NCI-H748 treated with DMSO at 0.1 percent for 48 hours (cell line): ENCODE measurements at regions not wholly inside any gene's neighbourhood (a gene's known extent, or its start where the extent isn't known, plus 50 kb on each side); places are given as distances from the start of the nearest gene placed in this dataset.

ENCODE experiments used
- DNase-seq: peaks from one replicate; lab custom pipeline; 2025; lab: John Stamatoyannopoulos, UW

GRCh38 chr13:24050292-24050711 is 110.2 kb upstream of the SPATA13 start:
- DNase-seq: no peak

DNA sequence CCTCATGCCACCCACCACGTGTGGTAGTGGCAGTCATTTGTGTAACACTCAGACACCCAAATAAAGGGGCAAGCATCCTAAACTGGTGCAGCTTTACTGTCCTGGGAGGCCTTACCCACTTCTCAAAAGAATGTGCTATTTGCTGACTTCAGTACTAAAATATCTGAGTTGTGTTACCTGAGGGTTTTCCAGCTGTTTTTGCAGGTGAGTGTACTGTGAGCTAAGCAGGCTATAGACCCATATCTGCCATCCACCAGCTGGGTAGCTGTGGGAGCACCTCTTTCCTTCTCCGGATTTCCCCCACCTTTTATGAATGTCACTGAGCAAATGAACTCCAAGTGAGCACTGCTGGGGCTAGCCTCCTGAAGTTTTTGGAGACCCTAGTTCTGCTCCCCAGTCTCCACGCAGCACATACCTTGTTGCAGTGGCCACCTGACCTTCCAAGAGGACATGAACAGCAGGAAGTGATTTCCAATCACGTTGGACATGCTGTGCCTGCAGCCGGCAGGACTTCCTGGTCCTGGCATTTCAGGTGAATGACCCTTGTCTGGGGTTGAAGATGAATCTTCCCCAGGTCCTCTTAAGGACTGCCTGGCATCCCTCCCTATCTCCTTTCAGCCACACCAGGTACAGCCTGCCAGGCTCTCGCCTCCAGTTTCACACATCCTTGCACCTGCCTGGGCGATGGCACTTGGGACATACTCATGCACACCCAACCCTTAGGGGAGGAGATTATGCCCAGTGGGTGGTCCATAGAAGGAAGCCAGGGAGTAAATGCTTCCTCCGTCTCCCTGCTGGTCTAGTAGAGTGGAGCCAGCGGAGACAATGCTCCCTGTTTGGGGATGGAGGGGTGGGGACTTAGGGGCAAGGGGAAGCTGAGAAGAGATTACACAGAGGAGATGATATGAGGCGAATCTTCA is 109.5 kb upstream of the SPATA13 start:
- DNase-seq: no peak

DNA sequence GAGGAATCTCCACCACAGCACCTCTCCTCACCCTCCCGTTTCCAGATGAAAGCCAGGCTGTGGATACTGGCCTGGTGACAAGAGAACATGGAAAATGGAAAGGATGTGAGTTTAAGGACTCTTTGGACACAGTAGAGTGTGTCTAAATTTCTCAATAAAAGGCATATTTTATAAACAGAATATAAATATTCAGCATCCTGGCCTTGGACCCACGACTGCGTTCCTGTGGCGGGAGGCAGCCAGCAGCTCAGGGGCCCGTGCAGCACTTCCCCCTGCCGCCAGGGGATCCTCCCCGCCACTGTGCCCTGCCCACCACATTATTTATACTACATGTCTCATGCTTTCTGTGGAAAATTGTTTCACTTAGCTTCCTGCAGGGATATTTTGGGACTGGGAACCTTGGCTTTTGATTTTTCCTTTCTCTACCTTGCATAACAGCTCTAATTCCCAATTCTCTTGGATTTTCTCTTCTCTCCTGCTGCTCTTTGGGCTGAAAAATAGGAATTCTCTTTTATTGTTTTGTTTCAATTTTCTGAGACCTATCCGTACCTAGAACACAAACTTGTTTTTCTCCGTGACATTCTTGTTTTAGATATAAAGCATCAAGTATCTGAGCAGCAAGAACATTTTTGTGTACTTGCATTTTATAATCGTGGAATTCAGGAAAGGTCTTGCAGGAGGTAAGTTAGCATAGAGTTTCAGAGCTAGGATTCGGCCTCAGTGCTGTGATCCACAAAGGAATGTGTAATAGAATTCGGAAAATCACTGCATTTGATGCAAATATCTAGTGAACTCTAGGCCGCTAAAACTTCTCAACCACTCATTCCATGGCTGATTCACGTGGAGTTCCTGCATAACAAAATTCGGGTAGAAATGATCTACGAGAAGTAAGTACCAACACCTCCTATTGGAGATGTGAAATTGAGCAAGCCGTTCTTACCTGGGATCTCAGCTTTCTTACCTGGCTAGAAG is 107.7 kb upstream of the SPATA13 start:
- no peak for DNase-seq

DNA sequence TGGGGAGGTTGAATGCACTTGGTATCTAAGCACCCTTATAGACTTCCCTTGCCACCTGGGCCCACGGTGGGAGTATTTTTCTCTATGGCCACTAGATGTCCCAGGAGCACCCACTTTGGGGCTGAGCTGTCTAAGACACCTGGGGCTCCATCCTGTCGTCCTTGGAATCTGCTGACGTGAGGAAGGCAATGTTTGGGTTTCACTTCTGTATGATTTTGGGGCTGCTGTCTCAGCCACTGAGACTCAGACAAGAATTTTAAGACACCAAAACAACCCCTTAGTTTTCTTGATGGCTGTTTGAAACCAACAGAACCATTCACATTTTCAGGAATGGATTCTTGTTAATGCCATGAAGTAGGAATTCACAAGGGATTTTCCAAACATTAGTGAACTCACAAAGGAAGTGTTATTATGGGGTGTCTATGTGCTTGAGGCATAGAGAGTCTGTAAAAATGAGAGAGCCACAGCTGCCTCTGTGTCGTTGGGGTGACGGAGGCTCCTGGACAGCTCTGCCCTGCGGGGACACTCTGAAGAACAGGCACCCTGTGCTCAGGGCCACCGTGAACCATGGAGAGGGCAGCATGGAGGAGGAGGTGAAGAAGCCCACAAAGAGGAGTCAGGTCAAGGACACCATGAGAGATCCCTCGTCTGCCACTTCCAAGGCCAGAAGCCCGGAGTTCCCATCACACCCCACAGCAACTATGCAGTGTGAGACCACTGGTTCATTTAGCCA is 106.8 kb upstream of the SPATA13 start:
- peak; percentile 96 for DNase-seq

GRCh38 chr13:24056616-24057137 is 103.8 kb upstream of the SPATA13 start:
- DNase-seq: no peak

DNA sequence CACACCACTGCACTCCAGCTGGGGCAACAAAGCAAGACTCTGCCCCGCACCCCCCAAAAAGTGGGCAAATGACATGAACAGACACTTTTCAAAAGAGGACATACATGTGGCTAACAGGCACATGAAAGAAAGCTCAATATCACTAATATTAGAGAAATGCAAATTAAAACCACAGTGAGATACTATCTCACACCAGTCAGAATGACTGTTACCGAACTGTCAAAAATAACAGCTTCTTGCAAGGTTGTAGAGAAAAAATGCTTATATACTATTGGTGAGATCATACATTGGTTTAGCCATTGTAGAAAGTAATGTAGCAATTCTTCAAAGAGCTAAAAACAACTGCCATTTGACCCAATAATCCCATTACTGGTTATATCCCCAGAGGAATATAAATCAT is 99.5 kb upstream of the SPATA13 start:
- DNase-seq: no peak

DNA sequence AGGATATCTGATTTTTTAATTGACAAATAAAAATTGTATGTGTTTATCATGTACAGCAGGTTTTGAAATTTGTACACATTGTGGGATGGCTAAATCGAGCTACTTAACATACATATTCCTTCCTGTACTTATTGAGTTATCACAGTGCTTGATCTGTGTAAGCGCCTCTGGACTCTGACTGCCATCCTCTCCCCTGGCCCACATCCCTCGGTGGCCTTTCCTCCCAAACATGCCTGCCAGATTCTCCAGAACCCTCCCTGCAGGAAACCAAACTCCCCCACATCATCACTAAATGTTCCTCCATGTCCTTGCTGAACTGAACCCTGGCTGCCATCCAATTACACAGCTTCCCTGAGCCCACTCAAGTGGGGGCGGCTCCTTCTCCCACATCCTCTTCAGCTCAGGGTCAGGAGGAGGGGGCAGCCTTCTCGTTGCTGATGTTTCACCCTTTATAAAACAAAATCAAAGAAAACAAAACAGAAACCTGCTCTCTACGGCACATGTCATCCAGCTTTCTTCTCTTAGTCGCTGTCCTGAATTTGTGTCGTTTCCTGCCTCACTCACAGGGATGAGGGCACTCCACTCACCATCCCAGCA is 97.1 kb upstream of the SPATA13 start:
- DNase-seq: no peak

DNA sequence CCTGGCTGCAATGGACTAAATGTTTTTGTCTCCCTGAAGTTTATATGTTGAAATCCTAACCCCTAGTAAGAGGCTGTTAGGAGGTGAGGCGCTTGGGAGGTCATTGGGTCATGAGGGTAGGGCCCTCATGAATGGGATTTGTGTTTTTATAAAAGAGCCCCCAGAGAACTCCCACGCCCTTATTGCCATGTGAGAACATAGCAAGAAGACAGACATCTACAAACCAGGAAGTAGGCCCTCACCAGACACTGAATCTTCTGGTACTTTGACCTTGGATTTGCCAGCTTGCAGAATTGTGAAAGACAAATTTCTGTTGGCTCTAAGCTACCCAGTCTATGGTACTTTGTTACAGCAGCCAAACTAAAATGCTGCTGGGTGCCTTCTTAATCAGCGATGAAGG is 96.1 kb upstream of the SPATA13 start:
- DNase-seq: no peak

GRCh38 chr13:24065176-24065575 is 95.3 kb upstream of the SPATA13 start:
- no peak for DNase-seq

- DNase-seq: no peak
These were observed 93.9 kb upstream of the SPATA13 start for GRCh38 chr13:24066405-24067295.

DNA sequence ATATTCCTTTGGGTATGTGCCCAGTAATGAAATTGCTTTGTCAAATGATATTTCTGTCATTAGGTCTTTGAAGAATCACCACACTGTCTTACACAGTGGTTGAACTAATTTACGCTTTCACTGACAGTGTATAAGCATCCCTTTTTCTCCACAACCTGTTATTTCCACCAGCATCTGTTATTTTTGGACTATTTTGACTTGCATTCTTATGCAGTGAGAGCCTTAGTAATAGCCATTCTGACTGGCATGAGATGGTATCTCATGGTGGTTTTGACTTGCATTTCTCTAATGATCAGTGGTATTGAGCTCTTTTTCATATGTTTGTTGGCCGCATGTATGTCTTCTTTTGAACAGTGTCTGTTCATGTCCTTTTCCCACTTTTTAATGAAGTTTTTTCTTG is 92.0 kb upstream of the SPATA13 start:
- DNase-seq: no peak

DNA sequence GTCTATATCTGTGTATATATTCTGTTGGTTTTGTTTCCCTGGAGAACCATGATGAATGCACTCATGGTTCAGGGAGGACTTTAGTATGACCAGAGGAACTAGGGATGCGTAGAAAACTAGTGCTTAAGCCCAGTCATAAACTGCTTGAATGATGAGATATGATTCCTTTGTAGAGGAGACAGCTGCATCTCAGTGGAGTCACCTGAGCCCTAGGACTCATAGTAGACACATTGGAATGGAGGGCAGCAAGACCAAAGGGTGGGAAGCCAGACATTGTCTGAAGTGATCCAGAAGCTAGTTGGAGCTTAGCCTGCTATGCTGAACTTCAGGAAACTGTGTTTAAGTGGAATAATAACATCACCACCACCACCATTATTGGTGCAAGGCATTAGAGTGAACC is 89.5 kb upstream of the SPATA13 start:
- DNase-seq: no peak

DNA sequence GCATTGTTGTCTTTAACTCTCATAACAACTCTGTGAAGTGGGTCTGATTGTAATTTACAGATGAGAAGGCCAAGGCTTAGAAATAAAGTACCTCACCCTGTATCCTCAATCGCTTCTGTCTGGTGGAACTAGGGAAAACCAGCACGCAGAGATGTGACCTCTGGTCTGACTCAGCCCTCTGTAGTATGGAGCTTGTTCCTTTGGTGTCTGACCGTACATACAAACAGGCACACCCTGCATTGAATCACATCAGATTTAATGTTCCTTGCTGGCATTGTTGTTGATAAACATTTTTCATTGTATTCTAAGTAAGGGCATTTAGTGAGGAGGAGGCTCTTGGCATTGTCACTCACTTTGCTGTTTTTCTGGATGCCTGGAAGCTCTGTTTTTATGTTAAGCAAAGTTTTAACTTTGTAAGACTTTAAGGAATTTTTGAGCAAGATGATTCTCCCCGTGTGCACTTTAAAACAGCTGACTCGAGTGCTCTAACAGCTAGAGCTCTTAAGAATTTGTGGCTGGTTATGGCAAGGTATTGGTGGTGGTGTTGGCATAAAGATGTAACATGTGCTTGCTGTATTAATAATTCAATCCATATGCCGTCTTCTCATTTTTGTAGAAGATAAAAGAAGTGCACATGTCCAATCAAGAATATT is 89.0 kb upstream of the SPATA13 start:
- DNase-seq: no peak

- DNase-seq: no peak
These were observed 86.9 kb upstream of the SPATA13 start for GRCh38 chr13:24073657-24074056.

DNA sequence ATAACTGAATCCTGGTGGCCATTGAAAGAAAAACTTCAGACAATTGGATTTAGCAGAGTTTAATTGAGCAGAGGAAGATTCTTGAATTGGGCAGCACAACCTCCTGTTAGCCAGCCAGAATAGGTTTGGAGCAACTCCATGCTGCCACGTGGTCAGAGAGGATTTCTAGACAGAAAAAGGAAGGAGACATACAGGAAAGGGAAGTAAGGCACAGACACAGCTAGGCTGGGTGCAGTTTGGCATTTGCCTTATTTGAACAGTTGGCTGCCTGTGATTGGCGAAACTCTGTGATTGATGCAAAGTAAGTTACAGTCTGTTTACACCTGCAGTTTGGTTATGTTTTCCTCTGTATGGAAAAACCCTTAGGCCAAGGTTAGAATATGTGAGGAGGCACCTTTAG is 85.8 kb upstream of the SPATA13 start:
- no peak for DNase-seq

GRCh38 chr13:24075137-24075975 is 85.2 kb upstream of the SPATA13 start:
- no peak for DNase-seq

GRCh38 chr13:24076109-24076508 is 84.4 kb upstream of the SPATA13 start:
- no peak for DNase-seq

DNA sequence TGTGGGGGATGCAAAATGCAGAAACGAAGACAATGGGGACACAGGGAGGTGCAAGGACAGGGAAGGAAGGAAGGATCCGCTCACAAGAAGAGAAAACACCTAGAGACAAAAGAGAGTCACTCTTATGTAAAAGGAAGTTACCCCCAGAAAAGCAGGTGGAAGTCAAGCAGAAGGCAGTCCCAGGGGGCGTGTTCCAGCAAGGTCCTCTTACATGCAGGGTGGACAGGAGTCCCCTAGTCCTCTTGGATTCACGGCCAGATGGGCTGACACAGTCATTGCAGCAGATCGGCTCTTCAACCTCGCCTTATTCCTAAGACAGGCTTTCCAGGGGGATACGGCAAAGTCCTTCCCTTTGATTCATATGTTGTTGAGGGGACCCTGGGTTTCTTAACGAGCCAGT is 83.9 kb upstream of the SPATA13 start:
- no peak for DNase-seq

DNA sequence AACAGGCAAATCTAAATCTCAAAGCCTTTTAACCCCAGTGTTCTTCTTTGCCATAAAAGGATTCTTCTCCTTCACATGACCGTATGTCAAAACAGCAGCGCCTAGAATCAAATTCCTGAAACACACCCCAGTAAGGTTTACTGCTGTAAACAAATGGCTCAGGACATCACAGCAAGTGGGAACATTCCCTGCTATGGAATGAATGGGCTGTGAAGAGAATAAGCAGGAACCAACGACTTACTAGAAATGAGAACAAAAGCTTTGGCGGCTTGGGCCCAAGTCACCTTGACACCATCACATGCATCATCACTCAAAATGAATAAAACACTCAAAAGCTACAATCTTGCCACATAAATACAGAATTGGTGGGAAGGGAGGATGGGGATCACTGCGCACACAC is 80.4 kb upstream of the SPATA13 start:
- DNase-seq: no peak
